ENCODE measurements at regions not wholly inside any gene's neighbourhood (a gene's known extent, or its start where the extent isn't known, plus 50 kb on each side); places are given as distances from the start of the nearest gene placed in this dataset.

DNA sequence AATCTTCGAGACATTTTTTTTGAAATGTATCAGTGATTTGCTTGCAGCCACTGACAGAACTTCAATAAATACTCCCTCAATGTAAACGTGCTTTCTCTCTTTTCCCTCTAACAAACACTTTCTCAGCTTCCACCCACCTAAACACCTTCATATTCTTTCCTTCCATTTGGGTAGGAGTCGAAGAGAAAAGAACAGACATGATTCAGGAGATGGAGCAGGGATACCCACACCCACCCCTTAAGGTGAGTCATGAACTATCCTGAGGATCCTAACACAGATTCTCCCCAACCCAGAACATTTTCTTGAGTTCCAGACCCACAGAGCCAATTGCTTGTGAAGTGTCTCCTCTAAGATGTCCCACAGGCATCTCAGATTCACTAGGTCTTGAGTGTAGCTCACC lies 488.8 kb downstream of the CDK5RAP2 start:
- no peaks in the 10 kb centered on the region for H3K4me1 ChIP-seq
- no peak overlapping the region for H3K27ac ChIP-seq
- WGBS, 2 donors = 23 to 26% methylated on average over 3 of the region's 3 CpGs
- no peaks in the 10 kb centered on the region for H3K9me3 ChIP-seq
- intact Hi-C loops (cut with DNase I) = no loop called here
- ATAC-seq (no peak), DNase-seq (no peak)
- no peak overlapping the region for H3K4me3 ChIP-seq
- no peaks in the 10 kb centered on the region for H3K27me3 ChIP-seq
- no peak for TF ChIP-seq POLR2A (IDR thresholded peaks at IDR 0.05)
- TF ChIP-seq, protein P1, sequence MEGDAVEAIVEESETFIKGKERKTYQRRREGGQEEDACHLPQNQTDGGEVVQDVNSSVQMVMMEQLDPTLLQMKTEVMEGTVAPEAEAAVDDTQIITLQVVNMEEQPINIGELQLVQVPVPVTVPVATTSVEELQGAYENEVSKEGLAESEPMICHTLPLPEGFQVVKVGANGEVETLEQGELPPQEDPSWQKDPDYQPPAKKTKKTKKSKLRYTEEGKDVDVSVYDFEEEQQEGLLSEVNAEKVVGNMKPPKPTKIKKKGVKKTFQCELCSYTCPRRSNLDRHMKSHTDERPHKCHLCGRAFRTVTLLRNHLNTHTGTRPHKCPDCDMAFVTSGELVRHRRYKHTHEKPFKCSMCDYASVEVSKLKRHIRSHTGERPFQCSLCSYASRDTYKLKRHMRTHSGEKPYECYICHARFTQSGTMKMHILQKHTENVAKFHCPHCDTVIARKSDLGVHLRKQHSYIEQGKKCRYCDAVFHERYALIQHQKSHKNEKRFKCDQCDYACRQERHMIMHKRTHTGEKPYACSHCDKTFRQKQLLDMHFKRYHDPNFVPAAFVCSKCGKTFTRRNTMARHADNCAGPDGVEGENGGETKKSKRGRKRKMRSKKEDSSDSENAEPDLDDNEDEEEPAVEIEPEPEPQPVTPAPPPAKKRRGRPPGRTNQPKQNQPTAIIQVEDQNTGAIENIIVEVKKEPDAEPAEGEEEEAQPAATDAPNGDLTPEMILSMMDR (IDR thresholded peaks at IDR 0.05) = no peak
- no peaks in the 10 kb centered on the region for H3K36me3 ChIP-seq (replicated peaks in 1 of 2; ENCODE audit: insufficient read depth in 1 of 2, low read depth in 2 of 2)

GRCh38 chr9:120080849-120081248 lies 499.1 kb downstream of the CDK5RAP2 start:
- Histone ChIP-seq H3K36me3 (replicated peaks in 1 of 2; ENCODE audit: insufficient read depth in 1 of 2, low read depth in 2 of 2) (no peaks in the 10 kb centered on the region), H3K4me1 (no peaks in the 10 kb centered on the region), H3K9me3 (no peaks in the 10 kb centered on the region), H3K27me3 (no peaks in the 10 kb centered on the region), H3K4me3 (no peak overlapping the region), H3K27ac (no peak overlapping the region)
- intact Hi-C loops (cut with DNase I) = no loop called here
- ATAC-seq (no peak), DNase-seq (no peak)
- WGBS, 2 donors = 10 to 19% methylated on average over 8 of the region's 8 CpGs
- no peak for TF ChIP-seq POLR2A (IDR thresholded peaks at IDR 0.05)
- TF ChIP-seq, protein P1 (IDR thresholded peaks at IDR 0.05) = no peak

GRCh38 chr9:120078112-120078511 lies 501.9 kb downstream of the CDK5RAP2 start:
- no peak for ATAC-seq
- WGBS, 2 donors = 67 to 74% methylated on average over 2 of the region's 2 CpGs
- intact Hi-C loops (cut with DNase I) = no loop called here
- DNase-seq = no peak
- Histone ChIP-seq H3K9me3 (no peaks in the 10 kb centered on the region), H3K27ac (no peak overlapping the region), H3K4me1 (no peaks in the 10 kb centered on the region), H3K36me3 (replicated peaks in 1 of 2; ENCODE audit: insufficient read depth in 1 of 2, low read depth in 2 of 2) (no peaks in the 10 kb centered on the region), H3K4me3 (no peak overlapping the region), H3K27me3 (no peaks in the 10 kb centered on the region)
- no peak for TF ChIP-seq POLR2A (IDR thresholded peaks at IDR 0.05)
- TF ChIP-seq, protein P1 (IDR thresholded peaks at IDR 0.05) = no peak

DNA sequence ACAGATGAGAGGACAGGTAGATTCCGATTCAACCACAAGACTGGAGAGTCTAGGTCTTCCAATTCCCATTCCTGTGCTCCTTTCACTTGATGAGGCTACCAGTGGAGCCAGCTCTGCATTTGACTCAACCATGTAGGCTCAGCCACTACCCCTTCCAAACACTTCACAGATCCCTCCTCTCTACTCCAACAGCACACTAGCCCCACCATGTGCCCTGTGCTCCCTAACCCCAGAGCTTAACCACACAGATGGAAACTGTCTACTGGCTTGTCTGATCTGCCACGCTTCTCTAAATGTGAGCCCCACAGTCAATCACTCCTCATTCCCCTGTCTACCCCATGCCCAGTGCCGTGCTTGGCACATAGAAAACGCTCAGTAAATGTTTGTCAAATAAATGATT lies 508.2 kb downstream of the CDK5RAP2 start:
- H3K36me3 ChIP-seq (replicated peaks in 1 of 2; ENCODE audit: insufficient read depth in 1 of 2, low read depth in 2 of 2) = no peaks in the 10 kb centered on the region
- intact Hi-C loops (cut with DNase I) = no loop called here
- H3K27ac ChIP-seq = no peak overlapping the region
- no peaks in the 10 kb centered on the region for H3K27me3 ChIP-seq
- H3K9me3 ChIP-seq = no peaks in the 10 kb centered on the region
- no peak for TF ChIP-seq POLR2A (IDR thresholded peaks at IDR 0.05)
- TF ChIP-seq, protein P1 (IDR thresholded peaks at IDR 0.05) = no peak
- H3K4me1 ChIP-seq = no peaks in the 10 kb centered on the region
- DNase-seq (no peak), ATAC-seq (no peak)
- WGBS, 2 donors = 48 to 50% methylated on average over 4 of the region's 4 CpGs
- H3K4me3 ChIP-seq = no peak overlapping the region

- intact Hi-C loops (cut with DNase I) = no loop called here
- Histone ChIP-seq H3K27ac (no peak overlapping the region), H3K4me3 (no peak overlapping the region), H3K9me3 (no peaks in the 10 kb centered on the region), H3K36me3 (replicated peaks in 1 of 2; ENCODE audit: insufficient read depth in 1 of 2, low read depth in 2 of 2) (no peaks in the 10 kb centered on the region), H3K4me1 (no peaks in the 10 kb centered on the region), H3K27me3 (no peaks in the 10 kb centered on the region)
- TF ChIP-seq, protein P1 (IDR thresholded peaks at IDR 0.05) = no peak
- no peak for TF ChIP-seq POLR2A (IDR thresholded peaks at IDR 0.05)
- ATAC-seq (no peak), DNase-seq (no peak)
- WGBS, 2 donors = 60 to 77% methylated on average over 3 of the region's 3 CpGs
Measured at GRCh38 chr9:120066315-120066714, 513.7 kb downstream of the CDK5RAP2 start.
